ENCODE measurements at regions not wholly inside any gene's neighbourhood (a gene's known extent, or its start where the extent isn't known, plus 50 kb on each side); places are given as distances from the start of the nearest gene placed in this dataset.

DNA sequence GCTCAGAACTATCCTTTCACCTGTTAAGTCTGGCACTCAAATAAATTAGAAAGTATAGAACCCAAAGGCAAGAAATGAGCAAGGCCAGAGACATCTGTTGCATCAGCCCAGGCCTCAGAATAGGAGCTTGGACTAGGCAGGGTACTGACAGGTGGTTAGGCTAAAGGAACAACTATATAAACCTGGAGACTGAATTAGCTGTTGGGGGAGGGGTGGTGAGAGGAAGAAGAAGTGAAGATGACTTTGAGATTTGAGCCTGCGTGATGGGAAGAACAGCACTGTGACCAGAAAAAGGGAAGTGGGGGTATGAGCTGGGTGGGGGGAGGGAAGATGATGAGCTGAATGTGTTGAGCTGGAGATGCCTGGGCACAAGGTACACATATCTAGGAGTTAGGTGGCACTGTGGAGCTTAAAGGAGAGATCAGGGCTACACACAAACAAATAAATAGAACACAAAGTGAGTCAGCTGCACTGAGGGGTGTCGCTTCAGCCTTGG is 244.7 kb downstream of the PTEN start:
- no peak for DNase-seq (ENCODE audit: low spot score)

DNA sequence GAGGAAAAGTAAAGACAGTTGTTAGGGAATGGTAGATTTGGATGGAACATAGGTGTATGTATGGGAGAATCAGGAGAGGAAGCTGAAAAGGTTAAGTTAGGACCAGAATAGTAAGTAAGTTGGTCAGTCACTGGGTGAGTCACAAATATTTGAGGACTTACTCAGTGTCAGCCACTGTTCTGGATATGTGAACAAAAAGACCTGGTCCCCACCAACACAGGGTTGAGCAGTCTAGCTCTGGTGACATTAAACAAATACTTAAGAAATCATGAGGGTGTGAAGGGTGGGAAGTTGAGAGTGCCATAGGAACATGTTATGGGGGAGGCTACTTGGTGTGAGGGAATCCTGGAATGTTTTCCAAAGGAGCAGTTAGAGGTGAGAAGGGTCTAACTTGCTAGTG is 246.9 kb downstream of the PTEN start:
- DNase-seq (ENCODE audit: low spot score), result peak; percentile 57

- no peak for DNase-seq (ENCODE audit: low spot score)
Measured at GRCh38 chr10:88110822-88111221, 247.4 kb downstream of the PTEN start.

- DNase-seq (ENCODE audit: low spot score), result no peak
Measured at GRCh38 chr10:88111294-88111693, 247.9 kb downstream of the PTEN start.

DNA sequence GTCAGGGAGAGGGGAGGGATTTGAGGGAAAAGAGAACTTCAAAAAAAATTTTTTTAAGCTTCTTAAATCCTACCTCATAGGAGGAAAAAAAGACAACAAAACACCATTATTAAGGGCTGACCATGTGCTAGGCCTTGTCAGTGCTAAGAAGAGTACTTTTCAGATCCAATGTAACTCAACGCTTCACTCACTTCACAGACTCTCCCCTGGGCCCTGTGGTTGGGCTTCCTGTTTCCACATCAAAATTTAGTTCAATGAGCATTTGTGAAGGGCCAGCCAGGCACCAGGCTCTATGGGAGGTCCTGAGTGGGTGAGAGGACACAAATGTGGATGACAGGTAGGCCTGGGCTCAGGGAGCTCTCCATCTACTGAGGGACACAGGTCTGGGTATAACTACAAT is 249.8 kb downstream of the PTEN start:
- DNase-seq (ENCODE audit: low spot score), result no peak

GRCh38 chr10:88113657-88114272 is 250.3 kb downstream of the PTEN start:
- no peak for DNase-seq (ENCODE audit: low spot score)

GRCh38 chr10:88114368-88114767 is 250.9 kb downstream of the PTEN start:
- DNase-seq (ENCODE audit: low spot score), result peak; percentile 80

DNA sequence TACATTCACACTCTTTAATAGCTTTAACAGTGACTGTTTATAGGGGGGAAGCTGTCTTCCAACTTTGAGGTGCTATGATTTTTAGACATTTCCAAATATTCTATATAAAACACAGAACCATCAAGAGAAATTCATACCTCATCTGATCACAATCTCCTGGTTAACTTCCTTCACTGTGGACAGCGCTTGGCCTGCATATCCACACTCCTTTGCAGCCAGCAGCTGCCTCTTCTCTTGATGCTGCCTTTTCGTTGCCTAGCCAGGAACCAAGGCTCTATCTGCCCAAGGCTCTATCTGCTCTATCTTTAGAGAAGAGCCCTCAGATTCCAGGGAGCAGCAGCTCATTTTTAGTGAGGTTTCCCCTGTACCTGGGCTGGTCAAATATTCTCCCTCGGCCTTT is 252.0 kb downstream of the PTEN start:
- DNase-seq (ENCODE audit: low spot score), result no peak

DNA sequence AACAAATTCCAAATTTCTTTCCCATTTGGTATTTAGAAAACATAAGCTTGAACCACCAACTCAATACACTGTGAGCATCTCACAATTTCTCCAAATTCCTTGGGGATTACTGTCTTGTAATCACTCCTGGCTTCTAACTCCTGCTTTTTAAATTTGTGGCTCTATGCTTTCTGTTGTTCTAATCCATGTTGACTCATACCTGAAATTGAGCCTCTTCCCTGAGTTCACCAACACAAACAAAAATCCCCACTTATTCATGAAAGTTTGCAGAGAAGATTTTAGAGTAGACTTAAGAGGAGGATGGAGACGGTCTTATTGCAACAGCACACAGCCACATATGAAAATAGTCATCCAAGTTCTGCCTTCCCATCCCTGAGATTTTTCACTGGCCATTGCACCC is 252.5 kb downstream of the PTEN start:
- no peak for DNase-seq (ENCODE audit: low spot score)

DNA sequence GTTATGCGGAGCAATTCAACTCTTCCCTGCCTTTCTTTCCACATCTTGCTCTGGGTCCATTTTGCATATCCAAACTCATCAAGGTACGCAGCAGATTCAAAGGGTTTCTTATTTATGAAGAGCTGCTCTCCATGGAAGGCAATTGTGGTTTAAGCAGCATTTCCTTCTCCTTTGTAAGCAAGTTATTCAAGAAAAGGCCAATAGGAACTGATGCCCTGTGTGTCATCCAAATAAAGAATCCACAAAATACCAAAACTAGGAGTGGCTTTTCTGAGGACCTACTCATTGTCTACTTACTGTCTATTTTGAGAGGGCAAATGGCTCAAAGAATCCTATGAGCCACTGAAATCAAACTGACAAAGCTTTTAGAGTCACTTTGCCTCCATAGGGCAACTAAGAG is 253.1 kb downstream of the PTEN start:
- no peak for DNase-seq (ENCODE audit: low spot score)

DNA sequence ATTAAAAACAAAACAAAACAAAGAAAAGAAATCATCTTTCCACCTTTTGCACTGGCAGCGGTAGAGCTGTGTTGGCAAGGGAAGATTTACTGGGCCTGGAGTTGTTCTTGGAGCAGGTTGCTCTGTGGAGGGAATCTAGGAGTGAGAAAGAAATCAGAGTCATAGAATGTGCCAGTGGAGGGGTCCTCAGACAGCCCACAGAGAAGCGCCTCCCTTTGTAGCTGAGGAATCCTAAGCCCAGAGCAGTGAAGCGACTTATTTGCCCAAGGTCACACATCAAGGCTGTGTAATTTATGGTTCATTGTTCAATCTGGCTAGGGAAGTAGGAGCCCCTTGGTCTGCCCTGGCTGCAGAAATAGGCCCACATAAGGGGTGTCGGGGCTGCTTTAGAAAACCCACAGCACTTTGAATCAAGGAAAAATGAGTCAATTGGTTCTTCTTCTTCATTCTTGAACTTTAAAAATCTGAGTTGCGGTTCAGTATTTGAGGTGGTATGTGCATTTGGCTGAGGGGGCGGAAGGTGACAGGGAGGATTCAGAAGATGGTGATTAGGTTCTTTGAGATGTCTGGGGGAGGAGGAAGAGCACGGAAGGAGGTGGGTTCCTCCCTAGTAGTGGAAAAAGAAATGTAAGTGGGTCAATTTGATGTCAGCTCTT is 253.7 kb downstream of the PTEN start:
- DNase-seq (ENCODE audit: low spot score), result no peak

DNA sequence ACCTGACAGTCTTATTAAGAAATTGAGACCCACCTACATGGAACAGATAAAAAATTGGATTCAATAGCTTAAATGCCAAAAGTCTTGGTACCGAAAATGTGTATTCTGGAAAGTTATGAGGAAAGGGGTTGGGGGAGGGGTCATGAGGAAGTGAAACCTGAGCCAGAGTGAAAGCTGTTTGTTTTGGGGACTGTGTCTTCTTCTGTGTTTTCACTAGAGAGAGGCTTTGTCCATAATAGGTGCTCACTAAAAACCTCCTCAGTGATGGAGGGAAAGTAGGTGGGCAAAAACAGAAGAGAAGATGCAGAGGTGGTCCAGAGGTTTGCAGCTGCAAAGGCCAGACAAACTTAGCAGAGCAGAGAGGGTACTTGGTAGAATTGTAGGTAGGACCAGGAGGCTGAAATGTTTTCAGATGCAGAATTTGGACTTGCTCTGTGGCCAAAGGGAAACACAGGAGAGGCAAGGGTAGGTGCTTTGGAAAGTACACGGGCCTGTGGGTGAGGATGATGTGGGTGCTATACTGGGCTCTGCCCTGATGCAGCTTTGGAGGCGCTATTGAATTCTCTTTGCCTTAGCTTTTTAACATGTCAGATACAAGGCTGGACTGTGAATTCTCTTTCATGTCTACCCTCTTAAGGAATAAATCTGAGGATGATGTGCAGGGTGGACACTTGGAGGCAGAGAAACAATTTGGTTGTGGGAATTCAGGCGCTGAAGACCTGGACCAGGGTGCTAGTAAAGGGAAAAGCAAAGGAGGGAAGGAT is 254.6 kb downstream of the PTEN start:
- DNase-seq (ENCODE audit: low spot score), result peak; percentile 47

- DNase-seq (ENCODE audit: low spot score), result no peak
Measured at GRCh38 chr10:88118729-88119128, 255.3 kb downstream of the PTEN start.

GRCh38 chr10:88119160-88119559 is 255.7 kb downstream of the PTEN start:
- no peak for DNase-seq (ENCODE audit: low spot score)

GRCh38 chr10:88120075-88120474 is 256.6 kb downstream of the PTEN start:
- no peak for DNase-seq (ENCODE audit: low spot score)

- no peak for DNase-seq (ENCODE audit: low spot score)
Measured at GRCh38 chr10:88120599-88121333, 257.3 kb downstream of the PTEN start.

DNA sequence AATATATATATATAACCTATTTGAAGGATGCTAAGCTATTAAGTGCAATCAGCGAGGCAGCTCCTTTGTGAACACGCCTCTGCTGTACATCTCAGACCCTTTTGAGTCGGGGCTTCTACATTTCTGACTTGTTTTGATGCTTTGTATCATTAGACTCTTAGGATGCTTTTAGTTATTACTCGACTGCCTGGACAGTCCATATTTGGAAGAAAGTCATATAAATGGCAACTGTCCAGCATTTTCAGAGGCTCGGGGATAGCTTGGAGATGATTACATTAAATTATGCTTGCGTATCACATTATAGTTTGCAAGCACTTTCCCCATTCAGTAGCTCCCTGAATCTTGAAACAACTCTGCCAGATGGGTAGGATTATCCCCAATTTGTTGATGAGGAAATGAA is 257.9 kb downstream of the PTEN start:
- DNase-seq (ENCODE audit: low spot score), result no peak

GRCh38 chr10:88122145-88122544 is 258.7 kb downstream of the PTEN start:
- no peak for DNase-seq (ENCODE audit: low spot score)

- DNase-seq (ENCODE audit: low spot score), result no peak
Measured at GRCh38 chr10:88122576-88122975, 259.2 kb downstream of the PTEN start.

DNA sequence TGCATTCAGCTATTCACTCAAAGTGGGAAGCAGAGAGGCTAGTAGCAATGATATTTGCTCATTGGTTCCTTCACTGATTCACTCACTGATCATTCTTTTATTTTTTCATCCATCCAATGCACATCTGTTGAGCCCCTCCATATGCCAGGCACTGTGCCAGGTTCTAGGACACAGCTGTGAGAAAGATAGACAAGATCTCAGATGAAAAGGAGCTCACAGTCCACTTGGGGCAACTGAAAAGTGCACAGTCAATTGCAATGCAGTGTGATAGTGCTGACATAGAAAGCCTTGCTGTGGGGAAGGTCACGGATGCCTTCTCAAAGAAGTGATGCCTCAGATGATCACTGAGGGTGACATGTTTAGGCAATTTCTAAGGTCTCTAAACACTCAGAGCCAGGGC is 262.3 kb downstream of the PTEN start:
- DNase-seq (ENCODE audit: low spot score), result no peak

DNA sequence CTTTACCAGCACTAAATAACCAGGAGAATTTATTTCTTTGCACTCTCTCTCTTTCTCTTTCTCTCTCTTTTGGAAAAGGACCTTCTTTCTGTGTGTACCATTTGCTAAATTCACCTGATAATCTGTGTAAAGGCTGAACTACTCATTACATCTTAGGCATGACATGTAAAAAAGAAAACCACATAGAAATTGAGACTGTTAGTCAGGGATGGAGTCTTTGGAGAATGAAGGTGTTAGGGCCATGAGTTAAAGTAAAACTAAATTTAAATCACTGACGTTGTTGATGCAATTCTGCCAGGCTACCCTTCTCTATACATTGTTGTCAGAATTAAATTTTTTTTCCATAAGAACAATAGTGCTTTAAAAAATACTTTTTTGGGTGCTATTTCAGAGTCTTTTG is 263.3 kb downstream of the PTEN start:
- DNase-seq (ENCODE audit: low spot score), result no peak

DNA sequence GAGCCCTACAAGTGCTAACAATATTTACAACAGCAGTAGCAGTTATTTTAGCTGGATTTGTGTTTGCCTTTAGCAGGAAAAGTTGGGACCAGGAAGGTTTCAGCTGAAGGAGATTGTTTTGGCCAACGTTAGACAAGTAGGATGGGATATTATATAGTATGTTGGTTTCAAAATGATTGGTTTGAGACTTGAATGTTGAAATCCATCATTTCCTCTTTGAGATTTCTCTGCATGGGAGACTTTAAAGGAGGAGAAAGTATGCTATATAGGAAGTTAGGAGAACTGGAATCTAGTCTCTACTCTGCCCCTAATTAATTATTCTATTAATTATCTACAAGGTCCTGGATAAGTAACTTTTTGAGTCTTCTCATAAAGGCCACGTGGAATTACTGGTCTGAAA is 263.8 kb downstream of the PTEN start:
- DNase-seq (ENCODE audit: low spot score), result no peak

Data from HT-29 (cell line).